Prostate gland (tissue), 2 donors: ENCODE measurements at regions not wholly inside any gene's neighbourhood (a gene's known extent, or its start where the extent isn't known, plus 50 kb on each side); places are given as distances from the start of the nearest gene placed in this dataset.
"Not testable (repeated sequence)": the region's sequence is repeated elsewhere in the genome, so short reads cannot be mapped to it uniquely, and the experiment has no call there.

Experiments
- DNase-seq: peaks from one replicate; pipeline ENCODE4 v3.0.0-alpha.2; 2019; ENCODE audit warnings: low spot score
- H3K27ac ChIP-seq, 2 donors: fragments of 200-600 bp; sonication (generic); 2 replicates each; pipeline ENCODE4 v1.5.1; 2017 to 2019
- H3K27me3 ChIP-seq: fragments of 200-600 bp; sonication (generic); replicated peaks from 2 replicates; pipeline ENCODE4 v1.5.1; 2019; ENCODE audit not compliant: insufficient read depth
- H3K36me3 ChIP-seq, 2 donors: fragments of 200-600 bp; sonication (generic); 1 replicate in 1 of 2; 2 replicates in 1 of 2; pipeline versions ENCODE4 v1.5.1 to v1.8.1; 2017 to 2019
- H3K4me1 ChIP-seq: fragments of 200-600 bp; sonication (generic); replicated peaks from 2 replicates; pipeline ENCODE4 v1.5.1; 2019
- H3K4me3 ChIP-seq, 2 donors: fragments of 200-600 bp; sonication (generic); 2 replicates each; pipeline ENCODE4 v1.5.1; 2017 to 2019
- H3K9me3 ChIP-seq: fragments of 200-600 bp; sonication (generic); 2 replicates; pipeline ENCODE4 v1.5.1; 2017
- CTCF ChIP-seq, 4 experiments: fragments of 200-600 bp in 2 of 4; fragments of 450-650 bp in 2 of 4; sonication (generic) in 2 of 4; IDR thresholded peaks; 1 replicate in 3 of 4; 2 replicates in 1 of 4; pipeline ENCODE4 v1.5.1; 2016 to 2019; ENCODE audit warnings: antibody characterized with exemption in 4 of 4, mild to moderate bottlenecking in 2 of 4, moderate library complexity in 2 of 4
- POLR2A ChIP-seq: fragments of 450-650 bp; IDR thresholded peaks from one replicate; pipeline ENCODE4 v1.6.1; 2016; ENCODE audit warnings: antibody characterized with exemption, mild to moderate bottlenecking
- POLR2AphosphoS5 ChIP-seq: sonication (generic); formaldehyde crosslinking; IDR thresholded peaks from one replicate; pipeline ENCODE4 v1.6.1; 2017; ENCODE audit warnings: antibody characterized with exemption
- WGBS: methylation state at CpG from one replicate; pipeline ENCODE4 v1.1.5; 2018; 5-methylcytosine and 5-hydroxymethylcytosine counted together
- intact Hi-C: fragments of 100-400 bp; cut with DNase I; formaldehyde crosslinking; loops from one replicate; pipeline ENCODE4 v1.14.2; 2022

- no peaks in the 10 kb centered on the region for H3K27me3 ChIP-seq
- H3K27ac ChIP-seq = no peak overlapping the region
- H3K9me3 ChIP-seq = no peaks in the 10 kb centered on the region
- intact Hi-C loops = no loop called here
- no peak for DNase-seq
- no peak overlapping the region for H3K4me3 ChIP-seq
- H3K36me3 ChIP-seq = no peaks in the 10 kb centered on the region
- TF ChIP-seq POLR2AphosphoS5 (no peak), POLR2A (no peak), CTCF (IDR thresholded peaks at IDR 0.05) (no peak)
- 67% methylated on average over 2 of the region's 2 CpGs for WGBS
- no peaks in the 10 kb centered on the region for H3K4me1 ChIP-seq
Observed at GRCh38 chr14:55855751-55856150, 262.5 kb upstream of the PELI2 start.

GRCh38 chr14:55858604-55859003, 259.6 kb upstream of the PELI2 start:
- intact Hi-C loops = no loop called here
- no peak overlapping the region for H3K4me3 ChIP-seq
- H3K27ac ChIP-seq = no peak overlapping the region
- H3K27me3 ChIP-seq = no peaks in the 10 kb centered on the region
- TF ChIP-seq POLR2AphosphoS5 (no peak), POLR2A (no peak)
- H3K36me3 ChIP-seq = no peaks in the 10 kb centered on the region
- no peaks in the 10 kb centered on the region for H3K9me3 ChIP-seq
- no peaks in the 10 kb centered on the region for H3K4me1 ChIP-seq
- 95% methylated on average over 2 of the region's 2 CpGs for WGBS
- DNase-seq = no peak

- H3K9me3 ChIP-seq, H3K4me1 ChIP-seq, H3K27me3 ChIP-seq, H3K4me3 ChIP-seq, H3K36me3 ChIP-seq, H3K27ac ChIP-seq, intact Hi-C loops, DNase-seq: not testable (repeated sequence)
- WGBS = 97% methylated on average over 17 of the region's 17 CpGs
Observed at GRCh38 chr14:55861561-55861960, 256.6 kb upstream of the PELI2 start.

GRCh38 chr14:55864890-55865655, 253.1 kb upstream of the PELI2 start:
- intact Hi-C loops = no loop called here

GRCh38 chr14:55867311-55867710, 250.9 kb upstream of the PELI2 start:
- Histone ChIP-seq H3K27me3 (no peaks in the 10 kb centered on the region), H3K4me1 (no peaks in the 10 kb centered on the region), H3K4me3 (no peak overlapping the region), H3K27ac (no peak overlapping the region), H3K36me3 (no peaks in the 10 kb centered on the region), H3K9me3 (no peaks in the 10 kb centered on the region)
- TF ChIP-seq CTCF (IDR thresholded peaks at IDR 0.05) (no peak), POLR2A (no peak), POLR2AphosphoS5 (no peak)
- intact Hi-C loops = no loop called here
- DNase-seq = no peak

More at GRCh38 chr14:55864890-55865655, 253.1 kb upstream of the PELI2 start:
- Histone ChIP-seq H3K9me3 (no peaks in the 10 kb centered on the region), H3K36me3 (no peaks in the 10 kb centered on the region), H3K4me3 (no peak overlapping the region), H3K4me1 (no peaks in the 10 kb centered on the region), H3K27ac (no peak overlapping the region), H3K27me3 (no peaks in the 10 kb centered on the region)
- no peak for DNase-seq
- WGBS = 88% methylated on average over 22 of the region's 22 CpGs
- TF ChIP-seq CTCF (IDR thresholded peaks at IDR 0.05) (no peak), POLR2A (no peak), POLR2AphosphoS5 (no peak)

GRCh38 chr14:55867719-55868118, 250.5 kb upstream of the PELI2 start:
- no peaks in the 10 kb centered on the region for H3K4me1 ChIP-seq
- 93% methylated on average over 1 of the region's 1 CpG for WGBS
- no peaks in the 10 kb centered on the region for H3K9me3 ChIP-seq
- no peaks in the 10 kb centered on the region for H3K36me3 ChIP-seq
- no peak overlapping the region for H3K27ac ChIP-seq
- DNase-seq = no peak
- intact Hi-C loops = no loop called here
- H3K27me3 ChIP-seq = no peaks in the 10 kb centered on the region
- H3K4me3 ChIP-seq = no peak overlapping the region
- no peak for TF ChIP-seq CTCF (IDR thresholded peaks at IDR 0.05)
- TF ChIP-seq POLR2AphosphoS5 = no peak
- no peak for TF ChIP-seq POLR2A
